Testis (tissue), 2 donors: ENCODE measurements at regions not wholly inside any gene's neighbourhood (a gene's known extent, or its start where the extent isn't known, plus 50 kb on each side); places are given as distances from the start of the nearest gene placed in this dataset.

ENCODE experiments used
- DNase-seq: peaks from one replicate; pipeline ENCODE4 v3.0.0-alpha.2; 2019
- H3K27ac ChIP-seq, 2 donors: fragments of 200-600 bp; sonication (generic); one replicate each; pipeline ENCODE4 v1.5.1; 2019
- H3K27me3 ChIP-seq: fragments of 200-600 bp; sonication (generic); one replicate; pipeline ENCODE4 v1.5.1; 2019
- H3K36me3 ChIP-seq: fragments of 200-600 bp; sonication (generic); one replicate; pipeline ENCODE4 v1.5.1; 2017; ENCODE audit warnings: low read depth; ENCODE audit errors: missing control alignments
- H3K4me1 ChIP-seq: fragments of 200-600 bp; sonication (generic); one replicate; pipeline ENCODE4 v1.5.1; 2019
- H3K4me3 ChIP-seq, 2 donors: fragments of 200-600 bp; sonication (generic); one replicate each; pipeline ENCODE4 v1.5.1; 2017 to 2019
- H3K9me3 ChIP-seq: fragments of 200-600 bp; sonication (generic); one replicate; pipeline ENCODE4 v1.5.1; 2017
- CTCF ChIP-seq, 3 experiments: fragments of 450-650 bp in 2 of 3; fragments of 200-600 bp in 1 of 3; sonication (generic) in 1 of 3; IDR thresholded peaks; one replicate each; pipeline ENCODE4 v1.5.1; 2016 to 2019; ENCODE audit warnings: antibody characterized with exemption in 3 of 3, mild to moderate bottlenecking in 2 of 3, moderate library complexity in 1 of 3
- POLR2A ChIP-seq: fragments of 450-650 bp; IDR thresholded peaks from one replicate; pipeline ENCODE4 v1.6.1; 2017; ENCODE audit warnings: antibody characterized with exemption, mild to moderate bottlenecking, moderate library complexity
- WGBS, 2 donors: methylation state at CpG; one replicate each; pipeline ENCODE4 v1.1.5; 2018; 5-methylcytosine and 5-hydroxymethylcytosine counted together
- intact Hi-C: fragments of 100-400 bp; cut with DNase I; formaldehyde crosslinking; loops from one replicate; pipeline ENCODE4 v1.15.1; 2023; ENCODE audit warnings: low total_unique reads

DNA sequence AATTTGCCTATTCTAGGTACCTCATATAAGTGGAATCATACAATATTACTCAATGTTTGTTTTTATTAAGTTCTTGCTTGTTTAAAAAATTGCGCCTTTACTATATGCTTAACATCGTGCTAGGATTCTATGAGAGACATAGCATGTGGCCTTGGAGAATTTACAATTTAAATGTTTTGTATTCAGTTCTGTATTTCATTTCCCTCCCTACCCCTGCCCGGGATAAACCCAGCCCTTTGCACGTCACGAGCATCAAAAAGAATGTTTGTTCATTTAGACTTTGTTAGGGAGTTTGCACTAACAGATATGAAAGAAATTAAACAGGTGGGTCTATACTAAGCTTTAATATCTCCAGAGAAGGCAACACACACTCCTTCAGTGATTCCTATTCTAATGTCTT is 75.7 kb downstream of the C18orf54 start:
- no peaks in the 10 kb centered on the region for H3K36me3 ChIP-seq
- no peaks in the 10 kb centered on the region for H3K4me1 ChIP-seq
- 56 to 64% methylated on average over 5 of the region's 5 CpGs for WGBS, 2 donors
- H3K9me3 ChIP-seq: no peaks in the 10 kb centered on the region
- TF ChIP-seq POLR2A: no peak
- TF ChIP-seq CTCF (IDR thresholded peaks at IDR 0.05): no peak
- DNase-seq: no peak
- no peak overlapping the region for H3K27ac ChIP-seq
- H3K4me3 ChIP-seq: no peak overlapping the region
- intact Hi-C loops: no loop called here
- no peaks in the 10 kb centered on the region for H3K27me3 ChIP-seq

GRCh38 chr18:54433857-54434256 is 76.2 kb downstream of the C18orf54 start:
- WGBS, 2 donors: 61 to 89% methylated on average over 1 of the region's 1 CpG
- H3K4me3 ChIP-seq: no peak overlapping the region
- H3K27me3 ChIP-seq: no peaks in the 10 kb centered on the region
- intact Hi-C loops: no loop called here
- H3K4me1 ChIP-seq: no peaks in the 10 kb centered on the region
- TF ChIP-seq POLR2A: no peak
- no peak for TF ChIP-seq CTCF (IDR thresholded peaks at IDR 0.05)
- no peaks in the 10 kb centered on the region for H3K36me3 ChIP-seq
- H3K9me3 ChIP-seq: no peaks in the 10 kb centered on the region
- no peak overlapping the region for H3K27ac ChIP-seq
- DNase-seq: no peak

GRCh38 chr18:54434453-54434852 is 76.7 kb downstream of the C18orf54 start:
- Histone ChIP-seq H3K27ac (no peak overlapping the region), H3K9me3 (no peaks in the 10 kb centered on the region), H3K4me1 (no peaks in the 10 kb centered on the region), H3K36me3 (no peaks in the 10 kb centered on the region), H3K4me3 (no peak overlapping the region), H3K27me3 (no peaks in the 10 kb centered on the region)
- intact Hi-C loops: no loop called here
- no peak for DNase-seq
- TF ChIP-seq POLR2A (no peak), CTCF (IDR thresholded peaks at IDR 0.05) (no peak)
- 51% methylated on average over 1 of the region's 1 CpG for WGBS, 2 donors

DNA sequence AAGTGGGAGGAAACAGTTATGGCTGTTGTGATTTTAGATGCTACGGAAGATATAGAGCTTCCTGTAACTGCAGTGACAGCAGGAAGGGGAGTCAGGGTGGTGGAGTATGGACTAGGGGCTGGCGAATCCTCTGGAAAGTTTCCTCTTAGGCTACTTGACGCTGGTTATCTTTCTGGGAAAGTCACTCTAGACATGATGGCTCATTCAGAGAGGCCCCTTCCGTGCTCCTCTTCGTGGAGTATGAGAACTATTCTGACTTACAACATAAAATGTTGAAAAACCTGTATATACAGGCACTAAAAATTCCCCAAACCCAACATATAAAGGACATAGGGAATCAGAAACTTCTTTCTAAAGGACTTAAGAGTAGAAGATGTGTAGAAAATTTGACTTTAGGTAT is 78.8 kb downstream of the C18orf54 start:
- Histone ChIP-seq H3K4me3 (no peak overlapping the region), H3K27ac (no peak overlapping the region), H3K9me3 (no peaks in the 10 kb centered on the region), H3K27me3 (no peaks in the 10 kb centered on the region), H3K36me3 (no peaks in the 10 kb centered on the region), H3K4me1 (no peaks in the 10 kb centered on the region)
- intact Hi-C loops: no loop called here
- 81 to 84% methylated on average over 5 of the region's 5 CpGs for WGBS, 2 donors
- TF ChIP-seq CTCF (IDR thresholded peaks at IDR 0.05): no peak
- no peak for TF ChIP-seq POLR2A
- no peak for DNase-seq

DNA sequence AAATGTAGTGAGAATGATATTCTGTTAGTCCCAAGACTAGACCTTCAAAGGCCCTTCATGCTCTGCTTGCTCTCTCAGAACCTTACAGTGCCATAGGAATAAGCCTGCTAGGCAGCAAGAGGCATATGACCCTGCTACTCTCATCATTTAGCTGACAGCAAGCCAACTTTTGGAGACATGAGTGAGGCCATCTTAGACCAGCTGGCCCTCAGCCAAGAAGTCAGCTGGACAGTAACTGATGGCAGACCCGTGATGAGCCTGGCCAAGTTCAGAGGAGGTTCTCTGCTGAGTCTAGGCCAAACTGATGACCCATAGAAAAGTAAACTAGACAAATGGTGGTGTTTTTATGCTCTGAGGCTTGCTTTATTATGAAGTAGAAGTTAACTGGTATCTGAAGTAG is 82.6 kb downstream of the C18orf54 start:
- no peak for TF ChIP-seq POLR2A
- no peak for TF ChIP-seq CTCF (IDR thresholded peaks at IDR 0.05)
- 63 to 75% methylated on average over 1 of the region's 1 CpG for WGBS, 2 donors
- H3K9me3 ChIP-seq: no peaks in the 10 kb centered on the region
- intact Hi-C loops: no loop called here
- H3K27ac ChIP-seq: no peak overlapping the region
- no peaks in the 10 kb centered on the region for H3K36me3 ChIP-seq
- peak; percentile 16 for DNase-seq
- no peaks in the 10 kb centered on the region for H3K4me1 ChIP-seq
- no peaks in the 10 kb centered on the region for H3K27me3 ChIP-seq
- H3K4me3 ChIP-seq: no peak overlapping the region
